SK-N-MC (cell line): ENCODE measurements at regions not wholly inside any gene's neighbourhood (a gene's known extent, or its start where the extent isn't known, plus 50 kb on each side); places are given as distances from the start of the nearest gene placed in this dataset.

Experiments used
- EZH2 ChIP-seq: fragments of 200-600 bp; sonication (generic); IDR thresholded peaks from one replicate; pipeline ENCODE4 v1.6.1; 2017; ENCODE audit warnings: antibody characterized with exemption
- POLR2AphosphoS5 ChIP-seq: IDR thresholded peaks from 2 replicates; pipeline ENCODE4 v1.6.1; 2012; ENCODE audit warnings: mild to moderate bottlenecking, low read depth, low read length, borderline replicate concordance

DNA sequence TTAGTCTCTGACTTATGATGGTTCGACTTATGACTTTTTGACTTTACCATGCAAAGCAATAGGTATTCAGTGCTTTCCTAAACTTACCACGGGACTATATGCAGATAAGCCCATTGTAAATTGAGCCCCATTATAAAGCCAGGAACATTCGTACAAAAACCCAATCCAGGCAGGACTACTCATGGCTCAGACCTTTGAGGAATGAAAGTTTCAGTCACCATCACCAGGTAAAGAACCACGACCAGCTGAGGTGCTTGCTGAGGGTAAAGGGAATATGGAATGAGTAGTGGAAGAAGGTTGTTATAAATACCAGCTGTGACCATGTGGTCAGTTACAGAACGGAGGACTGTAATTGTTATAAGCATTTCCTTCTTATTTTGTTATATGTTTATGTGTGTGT is 54.9 kb upstream of the BNC1 start:
- TF ChIP-seq POLR2AphosphoS5 (no peak), EZH2 (no peak)
